Right lobe of liver (tissue), 4 donors: ENCODE measurements at regions not wholly inside any gene's neighbourhood (a gene's known extent, or its start where the extent isn't known, plus 50 kb on each side); places are given as distances from the start of the nearest gene placed in this dataset.

ENCODE experiments used
- POLR2A ChIP-seq: fragments of 450-650 bp; IDR thresholded peaks from one replicate; pipeline ENCODE4 v1.6.1; 2017; ENCODE audit warnings: antibody characterized with exemption, mild to moderate bottlenecking
- TF ChIP-seq, protein P1 (sequence below), 4 donors: fragments of 200-600 bp in 3 of 4; fragments of 450-650 bp in 1 of 4; IDR thresholded peaks; one replicate each; pipeline versions ENCODE4 v1.5.1 to v1.8.0; 2016 to 2022; ENCODE audit warnings: antibody characterized with exemption in 4 of 4, mild to moderate bottlenecking in 2 of 4
- donor health status: DM: no; HTN: no; CAD: no.
- donor health status: DM: no; HTN: no; CAD: no.
- donor health status: DM: no; HTN: yes; CAD: no.

DNA sequence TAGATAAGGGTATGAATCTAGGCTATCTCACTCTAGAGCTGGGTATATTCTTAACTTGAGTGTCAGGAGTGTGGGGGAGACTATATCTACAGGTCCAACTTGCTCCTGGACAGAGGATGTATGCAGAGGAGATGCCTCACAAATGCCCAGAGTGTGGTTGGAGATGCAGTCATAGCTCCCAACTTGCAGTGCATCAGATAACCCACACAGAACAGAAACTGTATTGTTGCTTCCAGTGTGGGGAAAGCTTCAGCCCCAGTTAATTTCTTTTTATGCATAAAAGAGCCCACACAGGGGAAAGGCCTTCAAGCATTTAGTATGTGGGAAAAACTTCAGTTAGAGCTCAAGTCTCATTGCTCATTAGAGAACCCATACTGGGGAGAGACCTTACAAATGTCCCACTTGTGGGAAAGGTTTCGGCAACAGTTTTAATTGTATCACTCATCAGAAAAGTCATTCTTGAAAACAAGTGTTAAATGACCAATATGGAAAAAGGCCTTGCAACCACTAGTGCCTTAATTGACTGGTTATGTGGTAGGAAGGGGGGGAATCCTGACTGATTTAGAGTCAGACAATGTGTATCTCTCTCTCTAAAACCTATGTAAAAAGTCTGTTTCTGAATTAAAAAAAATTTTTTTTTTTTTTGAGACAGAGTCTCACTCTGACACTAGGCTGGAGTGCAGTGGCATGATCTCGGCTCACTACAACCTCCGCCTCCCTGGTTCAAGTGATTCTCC is 67.9 kb downstream of the EBNA1BP2 start:
- TF ChIP-seq, protein P1, sequence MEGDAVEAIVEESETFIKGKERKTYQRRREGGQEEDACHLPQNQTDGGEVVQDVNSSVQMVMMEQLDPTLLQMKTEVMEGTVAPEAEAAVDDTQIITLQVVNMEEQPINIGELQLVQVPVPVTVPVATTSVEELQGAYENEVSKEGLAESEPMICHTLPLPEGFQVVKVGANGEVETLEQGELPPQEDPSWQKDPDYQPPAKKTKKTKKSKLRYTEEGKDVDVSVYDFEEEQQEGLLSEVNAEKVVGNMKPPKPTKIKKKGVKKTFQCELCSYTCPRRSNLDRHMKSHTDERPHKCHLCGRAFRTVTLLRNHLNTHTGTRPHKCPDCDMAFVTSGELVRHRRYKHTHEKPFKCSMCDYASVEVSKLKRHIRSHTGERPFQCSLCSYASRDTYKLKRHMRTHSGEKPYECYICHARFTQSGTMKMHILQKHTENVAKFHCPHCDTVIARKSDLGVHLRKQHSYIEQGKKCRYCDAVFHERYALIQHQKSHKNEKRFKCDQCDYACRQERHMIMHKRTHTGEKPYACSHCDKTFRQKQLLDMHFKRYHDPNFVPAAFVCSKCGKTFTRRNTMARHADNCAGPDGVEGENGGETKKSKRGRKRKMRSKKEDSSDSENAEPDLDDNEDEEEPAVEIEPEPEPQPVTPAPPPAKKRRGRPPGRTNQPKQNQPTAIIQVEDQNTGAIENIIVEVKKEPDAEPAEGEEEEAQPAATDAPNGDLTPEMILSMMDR (IDR thresholded peaks at IDR 0.05): no peak
- no peak for TF ChIP-seq POLR2A
